ENCODE measurements at regions not wholly inside any gene's neighbourhood (a gene's known extent, or its start where the extent isn't known, plus 50 kb on each side); places are given as distances from the start of the nearest gene placed in this dataset.
"Not testable (repeated sequence)": the region's sequence is repeated elsewhere in the genome, so short reads cannot be mapped to it uniquely, and the experiment has no call there.

GRCh38 chr11:28899706-28900105, 791.5 kb downstream of the METTL15 start:
- H3K79me2 ChIP-seq (ENCODE audit: control insufficient read depth, low read length): no peaks in the 10 kb centered on the region
- H3F3A ChIP-seq (ENCODE audit: control insufficient read depth, insufficient read depth): no peaks in the 10 kb centered on the region
- no peak overlapping the region for H3K4me2 ChIP-seq (ENCODE audit: low read length)
- H3K4me1 ChIP-seq (ENCODE audit: control insufficient read depth, low read length): no peaks in the 10 kb centered on the region
- no peak for TF ChIP-seq EZH2phosphoT487 (IDR thresholded peaks at IDR 0.05; ENCODE audit: borderline replicate concordance, low read length)
- TF ChIP-seq CTCF (IDR thresholded peaks at IDR 0.05; ENCODE audit: low read depth, low read length, poor library complexity, severe bottlenecking): no peak
- H3K9me2 ChIP-seq (replicated peaks; ENCODE audit: control insufficient read depth, low read length): no peaks in the 10 kb centered on the region; the same call in 1 of the 2 replicates
- no peaks in the 10 kb centered on the region for H3K27me3 ChIP-seq (ENCODE audit: control insufficient read depth, low read length)
- H3K27ac ChIP-seq (ENCODE audit: low read depth, low read length): no peak overlapping the region
- no peaks in the 10 kb centered on the region for H3K9me3 ChIP-seq (ENCODE audit: control insufficient read depth, insufficient read depth, low read length)
- H3K4me3 ChIP-seq (ENCODE audit: low read length): no peak overlapping the region
- H4K20me1 ChIP-seq (ENCODE audit: control insufficient read depth, insufficient read depth, low read depth, low read length): no peaks in the 10 kb centered on the region
- H3K36me3 ChIP-seq (ENCODE audit: control insufficient read depth, low read length): no peaks in the 10 kb centered on the region

GRCh38 chr11:28890601-28891040, 782.4 kb downstream of the METTL15 start:
- not testable (repeated sequence) for H3F3A ChIP-seq (ENCODE audit: control insufficient read depth, insufficient read depth); H3K36me3 ChIP-seq (ENCODE audit: control insufficient read depth, low read length); H3K4me2 ChIP-seq (ENCODE audit: low read length); H4K20me1 ChIP-seq (ENCODE audit: control insufficient read depth, insufficient read depth, low read depth, low read length); H3K4me3 ChIP-seq (ENCODE audit: low read length); H3K27ac ChIP-seq (ENCODE audit: low read depth, low read length); H3K27me3 ChIP-seq (ENCODE audit: control insufficient read depth, low read length); H3K9me3 ChIP-seq (ENCODE audit: control insufficient read depth, insufficient read depth, low read length); H3K9me2 ChIP-seq (replicated peaks; ENCODE audit: control insufficient read depth, low read length); H3K4me1 ChIP-seq (ENCODE audit: control insufficient read depth, low read length); H3K79me2 ChIP-seq (ENCODE audit: control insufficient read depth, low read length)

GRCh38 chr11:28887681-28888080, 779.5 kb downstream of the METTL15 start:
- no peaks in the 10 kb centered on the region for H3K4me1 ChIP-seq (ENCODE audit: control insufficient read depth, low read length)
- no peaks in the 10 kb centered on the region for H3K36me3 ChIP-seq (ENCODE audit: control insufficient read depth, low read length)
- no peaks in the 10 kb centered on the region for H3F3A ChIP-seq (ENCODE audit: control insufficient read depth, insufficient read depth)
- H3K27ac ChIP-seq (ENCODE audit: low read depth, low read length): no peak overlapping the region
- no peaks in the 10 kb centered on the region for H4K20me1 ChIP-seq (ENCODE audit: control insufficient read depth, insufficient read depth, low read depth, low read length)
- no peaks in the 10 kb centered on the region for H3K79me2 ChIP-seq (ENCODE audit: control insufficient read depth, low read length)
- no peaks in the 10 kb centered on the region for H3K27me3 ChIP-seq (ENCODE audit: control insufficient read depth, low read length)
- no peaks in the 10 kb centered on the region for H3K9me3 ChIP-seq (ENCODE audit: control insufficient read depth, insufficient read depth, low read length)
- TF ChIP-seq EZH2phosphoT487 (IDR thresholded peaks at IDR 0.05; ENCODE audit: borderline replicate concordance, low read length) (no peak), CTCF (IDR thresholded peaks at IDR 0.05; ENCODE audit: low read depth, low read length, poor library complexity, severe bottlenecking) (no peak)
- no peaks in the 10 kb centered on the region for H3K9me2 ChIP-seq (replicated peaks; ENCODE audit: control insufficient read depth, low read length)
- H3K4me2 ChIP-seq (ENCODE audit: low read length): no peak overlapping the region
- no peak overlapping the region for H3K4me3 ChIP-seq (ENCODE audit: low read length)

GRCh38 chr11:28879869-28880268, 771.7 kb downstream of the METTL15 start:
- Histone ChIP-seq H3K27me3 (ENCODE audit: control insufficient read depth, low read length) (no peaks in the 10 kb centered on the region), H3K9me3 (ENCODE audit: control insufficient read depth, insufficient read depth, low read length) (no peaks in the 10 kb centered on the region), H3K4me3 (ENCODE audit: low read length) (no peak overlapping the region), H3K79me2 (ENCODE audit: control insufficient read depth, low read length) (no peaks in the 10 kb centered on the region), H3F3A (ENCODE audit: control insufficient read depth, insufficient read depth) (no peaks in the 10 kb centered on the region), H4K20me1 (ENCODE audit: control insufficient read depth, insufficient read depth, low read depth, low read length) (no peaks in the 10 kb centered on the region), H3K27ac (ENCODE audit: low read depth, low read length) (no peak overlapping the region), H3K4me2 (ENCODE audit: low read length) (no peak overlapping the region), H3K36me3 (ENCODE audit: control insufficient read depth, low read length) (no peaks in the 10 kb centered on the region), H3K9me2 (replicated peaks; ENCODE audit: control insufficient read depth, low read length) (no peaks in the 10 kb centered on the region), H3K4me1 (ENCODE audit: control insufficient read depth, low read length) (no peaks in the 10 kb centered on the region)
- TF ChIP-seq CTCF (IDR thresholded peaks at IDR 0.05; ENCODE audit: low read depth, low read length, poor library complexity, severe bottlenecking): no peak
- no peak for TF ChIP-seq EZH2phosphoT487 (IDR thresholded peaks at IDR 0.05; ENCODE audit: borderline replicate concordance, low read length)

Measured in DOHH2 (cell line).